Fibroblast of villous mesenchyme (primary cell): ENCODE measurements at regions not wholly inside any gene's neighbourhood (a gene's known extent, or its start where the extent isn't known, plus 50 kb on each side); places are given as distances from the start of the nearest gene placed in this dataset.
"Not testable (repeated sequence)": the region's sequence is repeated elsewhere in the genome, so short reads cannot be mapped to it uniquely, and the experiment has no call there.

ENCODE experiments used
- DNase-seq: peaks from one replicate; pipeline ENCODE4 v3.0.0-alpha.2; 2010; ENCODE audit warnings: low read depth
- H3K4me3 ChIP-seq: 2 replicates; pipeline ENCODE4 v1.5.1; 2011; ENCODE audit warnings: low read depth, mild to moderate bottlenecking, low read length
- CTCF ChIP-seq: IDR thresholded peaks from 2 replicates; pipeline ENCODE4 v1.5.1; 2012; ENCODE audit warnings: low read depth, mild to moderate bottlenecking, low read length; ENCODE audit not compliant: insufficient read depth

GRCh38 chr11:134858783-134859480 lies 446.9 kb upstream of the B3GAT1 start:
- TF ChIP-seq CTCF = no peak
- no peak for DNase-seq
- no peak overlapping the region for H3K4me3 ChIP-seq

GRCh38 chr11:134857035-134857434 lies 445.0 kb upstream of the B3GAT1 start:
- no peak for DNase-seq
- no peak for TF ChIP-seq CTCF
- no peak overlapping the region for H3K4me3 ChIP-seq

GRCh38 chr11:134856056-134856971 lies 444.3 kb upstream of the B3GAT1 start:
- TF ChIP-seq CTCF = no peak
- H3K4me3 ChIP-seq = no peak overlapping the region
- DNase-seq = peak; percentile 8

GRCh38 chr11:134853992-134854991 lies 442.2 kb upstream of the B3GAT1 start:
- DNase-seq = no peak
- TF ChIP-seq CTCF = no peak

GRCh38 chr11:134851503-134852224 lies 439.6 kb upstream of the B3GAT1 start:
- DNase-seq, H3K4me3 ChIP-seq: not testable (repeated sequence)

More at GRCh38 chr11:134853992-134854991, 442.2 kb upstream of the B3GAT1 start:
- no peak overlapping the region for H3K4me3 ChIP-seq

- H3K4me3 ChIP-seq = no peak overlapping the region
- DNase-seq = no peak
- no peak for TF ChIP-seq CTCF
Observed at GRCh38 chr11:134850566-134850965, 438.5 kb upstream of the B3GAT1 start.
